Mesendoderm (in vitro differentiated cells): ENCODE measurements at regions not wholly inside any gene's neighbourhood (a gene's known extent, or its start where the extent isn't known, plus 50 kb on each side); places are given as distances from the start of the nearest gene placed in this dataset.

Experiments
- DNase-seq: peaks from one replicate; pipeline ENCODE4 v3.0.0; 2013
- H2AK5ac ChIP-seq: 2 replicates; pipeline ENCODE4 v1.6.1; 2013; ENCODE audit warnings: low read length, inconsistent platforms
- H2BK120ac ChIP-seq: 2 replicates; pipeline ENCODE4 v1.6.1; 2013; ENCODE audit warnings: low read depth, mild to moderate bottlenecking, low read length, moderate library complexity, mixed read lengths
- H2BK15ac ChIP-seq: replicated peaks from 2 replicates; pipeline ENCODE4 v1.6.1; 2013; ENCODE audit warnings: low read depth, mild to moderate bottlenecking, moderate library complexity
- H2BK5ac ChIP-seq: 2 replicates; pipeline ENCODE4 v1.6.1; 2013; ENCODE audit warnings: low read length, inconsistent platforms
- H3K18ac ChIP-seq: 2 replicates; pipeline ENCODE4 v1.6.1; 2013; ENCODE audit warnings: mild to moderate bottlenecking, low read length, mixed read lengths
- H3K23ac ChIP-seq: one replicate; pipeline ENCODE4 v1.6.1; 2013; ENCODE audit warnings: low read length
- H3K27ac ChIP-seq: 2 replicates; pipeline ENCODE4 v1.5.1; 2013; ENCODE audit warnings: low read depth, mild to moderate bottlenecking, inconsistent platforms, low read length, moderate library complexity
- H3K27me3 ChIP-seq: 2 replicates; pipeline ENCODE4 v1.6.1; 2013; ENCODE audit warnings: low read length, control low read depth, mild to moderate bottlenecking, inconsistent platforms; ENCODE audit not compliant: insufficient read depth, poor library complexity
- H3K36me3 ChIP-seq: 2 replicates; pipeline ENCODE4 v1.6.1; 2013; ENCODE audit warnings: low read length, inconsistent platforms; ENCODE audit not compliant: control insufficient read depth, insufficient read depth
- H3K4ac ChIP-seq: one replicate; pipeline ENCODE4 v1.6.1; 2013; ENCODE audit warnings: low read depth, mild to moderate bottlenecking, low read length, moderate library complexity
- H3K4me1 ChIP-seq: 2 replicates; pipeline ENCODE4 v1.6.1; 2013; ENCODE audit warnings: low read depth, low read length, inconsistent platforms; ENCODE audit not compliant: control insufficient read depth
- H3K4me2 ChIP-seq: 2 replicates; pipeline ENCODE4 v1.6.1; 2013; ENCODE audit warnings: low read length
- H3K4me3 ChIP-seq: 2 replicates; pipeline ENCODE4 v1.5.1; 2013; ENCODE audit warnings: mild to moderate bottlenecking, low read length
- H3K56ac ChIP-seq: one replicate; pipeline ENCODE4 v1.6.1; 2013; ENCODE audit warnings: low read length
- H3K79me1 ChIP-seq: 2 replicates; pipeline ENCODE4 v1.6.1; 2013; ENCODE audit warnings: low read length, inconsistent platforms
- H3K79me2 ChIP-seq: 2 replicates; pipeline ENCODE4 v1.6.1; 2013; ENCODE audit warnings: mild to moderate bottlenecking, low read length; ENCODE audit not compliant: control insufficient read depth, insufficient read depth
- H3K9ac ChIP-seq: 2 replicates; pipeline ENCODE4 v1.6.1; 2013; ENCODE audit warnings: low read length, inconsistent platforms
- H4K5ac ChIP-seq: one replicate; pipeline ENCODE4 v1.6.1; 2013; ENCODE audit warnings: low read length
- H4K8ac ChIP-seq: one replicate; pipeline ENCODE4 v1.6.1; 2013; ENCODE audit warnings: low read depth, mild to moderate bottlenecking, control low read depth, low read length, moderate library complexity
- WGBS: extraction: QIAGEN DNeasy Blood & Tissue Kit; methylation state at CpG from one replicate; pipeline ENCODE4 v1.1.7; 2013; ENCODE audit warnings: low lambda C conversion rate, missing lambda C conversion rate; ENCODE audit not compliant: insufficient coverage; ENCODE audit errors: extremely low coverage; 5-methylcytosine and 5-hydroxymethylcytosine counted together

GRCh38 chrX:45716750-45717149 lies 516.1 kb upstream of the DIPK2B start:
- no peak overlapping the region for H2AK5ac ChIP-seq
- no peaks in the 10 kb centered on the region for H3K4me1 ChIP-seq
- no peaks in the 10 kb centered on the region for H3K27me3 ChIP-seq
- no peaks in the 10 kb centered on the region for H3K79me1 ChIP-seq
- no peak overlapping the region for H4K5ac ChIP-seq
- no peak overlapping the region for H4K8ac ChIP-seq
- no CpG with 5 or more reads among the region's 3 CpGs for WGBS
- H3K23ac ChIP-seq, result no peak overlapping the region
- no peak overlapping the region for H3K4ac ChIP-seq
- H3K18ac ChIP-seq, result no peak overlapping the region
- H2BK120ac ChIP-seq, result no peak overlapping the region
- no peak overlapping the region for H3K27ac ChIP-seq
- no peak overlapping the region for H2BK15ac ChIP-seq
- H3K36me3 ChIP-seq, result no peaks in the 10 kb centered on the region
- no peak overlapping the region for H2BK5ac ChIP-seq
- H3K56ac ChIP-seq, result no peak overlapping the region
- H3K9ac ChIP-seq, result no peak overlapping the region
- no peak for DNase-seq
- H3K4me2 ChIP-seq, result no peak overlapping the region
- H3K4me3 ChIP-seq, result no peak overlapping the region
- no peaks in the 10 kb centered on the region for H3K79me2 ChIP-seq

GRCh38 chrX:45715748-45716147 lies 515.1 kb upstream of the DIPK2B start:
- Histone ChIP-seq H3K79me1 (no peaks in the 10 kb centered on the region), H2BK120ac (no peak overlapping the region), H3K4ac (no peak overlapping the region), H3K79me2 (no peaks in the 10 kb centered on the region), H4K5ac (no peak overlapping the region), H3K4me2 (no peak overlapping the region), H2BK5ac (no peak overlapping the region), H3K18ac (no peak overlapping the region), H3K56ac (no peak overlapping the region), H2AK5ac (no peak overlapping the region), H3K4me1 (no peaks in the 10 kb centered on the region), H3K27me3 (no peaks in the 10 kb centered on the region), H3K9ac (no peak overlapping the region), H3K4me3 (no peak overlapping the region), H2BK15ac (no peak overlapping the region), H3K23ac (no peak overlapping the region), H4K8ac (no peak overlapping the region), H3K27ac (no peak overlapping the region), H3K36me3 (no peaks in the 10 kb centered on the region)
- no CpG with 5 or more reads among the region's 1 CpG for WGBS
- peak; percentile 0 for DNase-seq

GRCh38 chrX:45714866-45715265 lies 514.2 kb upstream of the DIPK2B start:
- H2BK15ac ChIP-seq, result no peak overlapping the region
- H4K8ac ChIP-seq, result no peak overlapping the region
- H3K79me1 ChIP-seq, result no peaks in the 10 kb centered on the region
- H3K4me1 ChIP-seq, result no peaks in the 10 kb centered on the region
- no peak overlapping the region for H3K4ac ChIP-seq
- no CpG with 5 or more reads among the region's 3 CpGs for WGBS
- H3K27me3 ChIP-seq, result no peaks in the 10 kb centered on the region
- H3K56ac ChIP-seq, result no peak overlapping the region
- no peaks in the 10 kb centered on the region for H3K79me2 ChIP-seq
- no peak overlapping the region for H2AK5ac ChIP-seq
- H2BK120ac ChIP-seq, result no peak overlapping the region
- H3K4me2 ChIP-seq, result no peak overlapping the region
- no peak overlapping the region for H2BK5ac ChIP-seq
- DNase-seq, result no peak
- no peak overlapping the region for H3K27ac ChIP-seq
- H3K23ac ChIP-seq, result no peak overlapping the region
- H4K5ac ChIP-seq, result no peak overlapping the region
- no peaks in the 10 kb centered on the region for H3K36me3 ChIP-seq
- no peak overlapping the region for H3K4me3 ChIP-seq
- no peak overlapping the region for H3K9ac ChIP-seq
- H3K18ac ChIP-seq, result no peak overlapping the region

- Histone ChIP-seq H3K9ac (no peak overlapping the region), H3K27ac (no peak overlapping the region), H3K4ac (no peak overlapping the region), H3K23ac (no peak overlapping the region), H4K8ac (no peak overlapping the region), H3K4me2 (no peak overlapping the region), H3K4me1 (no peaks in the 10 kb centered on the region), H3K36me3 (no peaks in the 10 kb centered on the region), H4K5ac (no peak overlapping the region), H3K79me1 (no peaks in the 10 kb centered on the region), H3K79me2 (no peaks in the 10 kb centered on the region), H3K56ac (no peak overlapping the region), H2BK120ac (no peak overlapping the region), H2BK15ac (no peak overlapping the region), H2AK5ac (no peak overlapping the region), H2BK5ac (no peak overlapping the region), H3K27me3 (no peaks in the 10 kb centered on the region), H3K18ac (no peak overlapping the region), H3K4me3 (no peak overlapping the region)
- no CpG with 5 or more reads among the region's 1 CpG for WGBS
- DNase-seq, result no peak
Observed at GRCh38 chrX:45712067-45712466, 511.4 kb upstream of the DIPK2B start.

GRCh38 chrX:45711231-45711630 lies 510.6 kb upstream of the DIPK2B start:
- Histone ChIP-seq H4K8ac (no peak overlapping the region), H3K27ac (no peak overlapping the region), H2BK5ac (no peak overlapping the region), H3K23ac (no peak overlapping the region), H3K9ac (no peak overlapping the region), H3K4me3 (no peak overlapping the region), H4K5ac (no peak overlapping the region), H3K4me2 (no peak overlapping the region), H3K56ac (no peak overlapping the region), H3K4me1 (no peaks in the 10 kb centered on the region), H3K79me2 (no peaks in the 10 kb centered on the region), H3K27me3 (no peaks in the 10 kb centered on the region), H2BK120ac (no peak overlapping the region), H2AK5ac (no peak overlapping the region), H3K79me1 (no peaks in the 10 kb centered on the region), H3K18ac (no peak overlapping the region), H3K4ac (no peak overlapping the region), H2BK15ac (no peak overlapping the region), H3K36me3 (no peaks in the 10 kb centered on the region)
- no peak for DNase-seq
- WGBS, result no CpG with 5 or more reads among the region's 5 CpGs

- Histone ChIP-seq H4K8ac (no peak overlapping the region), H3K36me3 (no peaks in the 10 kb centered on the region), H2BK5ac (no peak overlapping the region), H3K23ac (no peak overlapping the region), H3K4me1 (no peaks in the 10 kb centered on the region), H3K4ac (no peak overlapping the region), H4K5ac (no peak overlapping the region), H3K56ac (no peak overlapping the region), H3K4me2 (no peak overlapping the region), H3K79me1 (no peaks in the 10 kb centered on the region), H2AK5ac (no peak overlapping the region), H3K27me3 (no peaks in the 10 kb centered on the region), H2BK15ac (no peak overlapping the region), H3K4me3 (no peak overlapping the region), H3K79me2 (no peaks in the 10 kb centered on the region), H3K27ac (no peak overlapping the region), H3K9ac (no peak overlapping the region), H3K18ac (no peak overlapping the region), H2BK120ac (no peak overlapping the region)
- WGBS, result no CpG with 5 or more reads among the region's 2 CpGs
- DNase-seq, result no peak
Observed at GRCh38 chrX:45710081-45710801, 509.6 kb upstream of the DIPK2B start.
